Neural progenitor cell (in vitro differentiated cells): ENCODE measurements at regions not wholly inside any gene's neighbourhood (a gene's known extent, or its start where the extent isn't known, plus 50 kb on each side); places are given as distances from the start of the nearest gene placed in this dataset.

Source experiments
- EZH2 ChIP-seq: fragments of 200-600 bp; sonication (generic); IDR thresholded peaks from 2 replicates; pipeline ENCODE4 v1.6.1; 2017; ENCODE audit warnings: antibody characterized with exemption, mild to moderate bottlenecking, moderate library complexity
- TF ChIP-seq, protein P1 (sequence below): fragments of 200-600 bp; sonication (generic); IDR thresholded peaks from 2 replicates; pipeline ENCODE4 v1.5.1; 2017; ENCODE audit warnings: antibody characterized with exemption, mild to moderate bottlenecking

DNA sequence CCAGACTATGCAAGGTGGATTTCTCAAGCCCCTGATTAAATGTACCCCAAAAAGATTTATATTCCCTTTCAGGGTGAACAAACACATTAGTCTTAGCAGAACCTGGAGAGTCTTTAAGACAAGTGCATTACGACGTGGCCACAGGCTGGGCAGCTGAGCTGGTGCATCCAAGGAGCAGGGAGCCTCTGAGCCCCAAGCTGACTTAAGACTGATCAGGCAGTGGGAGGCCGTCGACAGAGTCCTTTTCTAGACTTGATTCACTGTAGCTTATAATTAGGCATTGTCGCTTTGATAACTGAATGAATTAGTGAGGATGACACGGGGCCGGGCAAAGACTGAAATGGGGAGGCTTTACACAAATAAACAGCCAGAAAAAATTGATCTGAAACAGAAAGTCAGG is 353.2 kb downstream of the GPAM start:
- TF ChIP-seq, protein P1, sequence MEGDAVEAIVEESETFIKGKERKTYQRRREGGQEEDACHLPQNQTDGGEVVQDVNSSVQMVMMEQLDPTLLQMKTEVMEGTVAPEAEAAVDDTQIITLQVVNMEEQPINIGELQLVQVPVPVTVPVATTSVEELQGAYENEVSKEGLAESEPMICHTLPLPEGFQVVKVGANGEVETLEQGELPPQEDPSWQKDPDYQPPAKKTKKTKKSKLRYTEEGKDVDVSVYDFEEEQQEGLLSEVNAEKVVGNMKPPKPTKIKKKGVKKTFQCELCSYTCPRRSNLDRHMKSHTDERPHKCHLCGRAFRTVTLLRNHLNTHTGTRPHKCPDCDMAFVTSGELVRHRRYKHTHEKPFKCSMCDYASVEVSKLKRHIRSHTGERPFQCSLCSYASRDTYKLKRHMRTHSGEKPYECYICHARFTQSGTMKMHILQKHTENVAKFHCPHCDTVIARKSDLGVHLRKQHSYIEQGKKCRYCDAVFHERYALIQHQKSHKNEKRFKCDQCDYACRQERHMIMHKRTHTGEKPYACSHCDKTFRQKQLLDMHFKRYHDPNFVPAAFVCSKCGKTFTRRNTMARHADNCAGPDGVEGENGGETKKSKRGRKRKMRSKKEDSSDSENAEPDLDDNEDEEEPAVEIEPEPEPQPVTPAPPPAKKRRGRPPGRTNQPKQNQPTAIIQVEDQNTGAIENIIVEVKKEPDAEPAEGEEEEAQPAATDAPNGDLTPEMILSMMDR: no peak
- no peak for TF ChIP-seq EZH2
